Uterus (tissue), 3 donors: ENCODE measurements at regions not wholly inside any gene's neighbourhood (a gene's known extent, or its start where the extent isn't known, plus 50 kb on each side); places are given as distances from the start of the nearest gene placed in this dataset.

ENCODE experiments used
- DNase-seq, 2 donors: peaks; one replicate each; pipeline ENCODE4 v3.0.0-alpha.2; 2019 to 2020
- H3K27ac ChIP-seq, 2 donors: fragments of 200-600 bp; sonication (generic); 1 replicate in 1 of 2; 2 replicates in 1 of 2; pipeline ENCODE4 v1.5.1; 2016 to 2018
- H3K27me3 ChIP-seq, 2 donors: fragments of 200-600 bp; sonication (generic); one replicate each; pipeline ENCODE4 v1.5.1; 2018 to 2019; ENCODE audit warnings: control low read depth in 1 of 2
- H3K36me3 ChIP-seq, 2 donors: fragments of 200-600 bp; sonication (generic); one replicate each; pipeline ENCODE4 v1.5.1; 2019; ENCODE audit warnings: control low read depth in 1 of 2
- H3K4me1 ChIP-seq, 2 donors: fragments of 200-600 bp; sonication (generic); one replicate each; pipeline ENCODE4 v1.5.1; 2018 to 2019; ENCODE audit warnings: control low read depth in 1 of 2
- H3K4me3 ChIP-seq, 2 donors: fragments of 200-600 bp; sonication (generic); 1 replicate in 1 of 2; 2 replicates in 1 of 2; pipeline ENCODE4 v1.5.1; 2018 to 2019; ENCODE audit warnings: mild to moderate bottlenecking in 1 of 2
- H3K9me3 ChIP-seq, 2 donors: fragments of 200-600 bp; sonication (generic); one replicate each; pipeline ENCODE4 v1.5.1; 2019; ENCODE audit warnings: control low read depth in 1 of 2
- CTCF ChIP-seq, 4 experiments: fragments of 200-600 bp in 2 of 4; fragments of 450-650 bp in 2 of 4; sonication (generic) in 2 of 4; IDR thresholded peaks; one replicate each; pipeline ENCODE4 v1.5.1; 2016 to 2019; ENCODE audit warnings: antibody characterized with exemption in 4 of 4, mild to moderate bottlenecking in 2 of 4, moderate library complexity in 1 of 4
- POLR2A ChIP-seq, 2 donors: fragments of 450-650 bp; IDR thresholded peaks; one replicate each; pipeline ENCODE4 v1.6.1; 2016; ENCODE audit warnings: antibody characterized with exemption in 2 of 2, mild to moderate bottlenecking in 1 of 2, moderate library complexity in 1 of 2
- intact Hi-C: fragments of 100-400 bp; cut with DNase I; formaldehyde crosslinking; loops from one replicate; pipeline ENCODE4 v1.15.1; 2023; ENCODE audit warnings: low total_unique reads
- donor health status: DM: yes; HTN: yes; CAD: no.

- DNase-seq, result no peak
- Histone ChIP-seq H3K27me3 (no peaks in the 10 kb centered on the region), H3K9me3 (no peaks in the 10 kb centered on the region), H3K27ac (no peak overlapping the region), H3K36me3 (no peaks in the 10 kb centered on the region), H3K4me3 (no peak overlapping the region), H3K4me1 (no peaks in the 10 kb centered on the region)
- TF ChIP-seq CTCF (IDR thresholded peaks at IDR 0.05), result no peak
- TF ChIP-seq POLR2A (IDR thresholded peaks at IDR 0.05), result no peak
- intact Hi-C loops, result no loop called here
Observed at GRCh38 chr3:69538281-69538680, 152.4 kb upstream of the FRMD4B start.

GRCh38 chr3:69536306-69537020, 150.6 kb upstream of the FRMD4B start:
- no peak for TF ChIP-seq CTCF (IDR thresholded peaks at IDR 0.05)
- TF ChIP-seq POLR2A (IDR thresholded peaks at IDR 0.05), result no peak
- Histone ChIP-seq H3K4me3 (no peak overlapping the region), H3K27ac (no peak overlapping the region), H3K27me3 (no peaks in the 10 kb centered on the region), H3K9me3 (no peaks in the 10 kb centered on the region), H3K4me1 (no peaks in the 10 kb centered on the region), H3K36me3 (no peaks in the 10 kb centered on the region)
- DNase-seq, result no peak
- intact Hi-C loops, result no loop called here

- Histone ChIP-seq H3K27me3 (no peaks in the 10 kb centered on the region), H3K36me3 (no peaks in the 10 kb centered on the region), H3K9me3 (no peaks in the 10 kb centered on the region), H3K27ac (no peak overlapping the region), H3K4me1 (no peaks in the 10 kb centered on the region), H3K4me3 (no peak overlapping the region)
- no peak for TF ChIP-seq POLR2A (IDR thresholded peaks at IDR 0.05)
- TF ChIP-seq CTCF (IDR thresholded peaks at IDR 0.05), result no peak
- no peak for DNase-seq
- intact Hi-C loops, result no loop called here
Observed at GRCh38 chr3:69535613-69536012, 149.7 kb upstream of the FRMD4B start.

DNA sequence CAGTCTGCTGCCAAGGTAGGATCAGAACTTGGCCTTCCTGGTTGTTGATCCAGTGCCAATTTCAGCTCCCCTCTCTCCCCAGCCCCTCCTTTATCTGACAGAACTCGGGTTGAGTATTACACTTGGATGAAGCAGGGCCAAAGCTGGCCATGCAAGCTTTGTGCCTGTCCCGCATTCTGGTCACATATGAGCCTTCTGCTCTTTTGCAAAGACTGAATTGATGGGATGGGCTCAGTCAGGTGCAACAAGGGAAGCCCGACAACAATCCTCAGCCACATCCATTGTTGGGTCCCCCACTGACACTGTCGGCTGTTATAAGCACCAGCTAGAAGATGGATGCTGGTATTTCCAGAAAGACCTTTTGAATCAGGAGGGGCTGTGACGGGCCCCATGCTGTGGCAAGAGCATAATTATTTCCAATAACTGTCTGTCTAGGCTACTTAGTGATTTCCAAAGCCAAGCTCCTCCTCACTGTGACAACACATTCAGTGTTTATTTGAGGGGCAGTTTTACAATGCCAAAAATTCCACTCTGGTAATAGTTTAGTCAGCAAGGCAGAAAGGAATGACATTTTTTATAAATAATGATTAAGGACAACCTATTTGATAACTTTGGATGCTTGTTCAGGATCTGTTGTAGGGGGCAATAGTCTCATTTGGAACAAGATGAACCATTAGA, 146.8 kb upstream of the FRMD4B start:
- no peaks in the 10 kb centered on the region for H3K27me3 ChIP-seq
- H3K4me3 ChIP-seq, result no peak overlapping the region
- TF ChIP-seq CTCF (IDR thresholded peaks at IDR 0.05) (no peak), POLR2A (IDR thresholded peaks at IDR 0.05) (no peak)
- H3K4me1 ChIP-seq, result no peaks in the 10 kb centered on the region
- DNase-seq, result no peak
- intact Hi-C loops, result no loop called here
- no peak overlapping the region for H3K27ac ChIP-seq
- no peaks in the 10 kb centered on the region for H3K9me3 ChIP-seq
- H3K36me3 ChIP-seq, result no peaks in the 10 kb centered on the region
